Brain microvascular endothelial cell (primary cell): ENCODE measurements at regions not wholly inside any gene's neighbourhood (a gene's known extent, or its start where the extent isn't known, plus 50 kb on each side); places are given as distances from the start of the nearest gene placed in this dataset.
A peak's percentile ranks its signal among the peaks of the same experiment; 100 is the strongest.

Experiments
- DNase-seq: peaks from one replicate; pipeline ENCODE4 v3.0.0-alpha.2; 2020
- H3K27ac ChIP-seq: fragments of 250-450 bp; sonication (Bioruptor Pico); 2 replicates; pipeline ENCODE4 v1.5.1; 2020; ENCODE audit warnings: mild to moderate bottlenecking, moderate library complexity
- H3K27me3 ChIP-seq: fragments of 250-450 bp; sonication (Bioruptor Pico); replicated peaks from 2 replicates; pipeline ENCODE4 v1.5.1; 2020; ENCODE audit warnings: mild to moderate bottlenecking
- H3K36me3 ChIP-seq: fragments of 250-450 bp; sonication (Bioruptor Pico); replicated peaks from 2 replicates; pipeline ENCODE4 v1.5.1; 2020; ENCODE audit warnings: mild to moderate bottlenecking
- H3K4me3 ChIP-seq: 2 replicates; pipeline ENCODE4 v1.5.1; 2011; ENCODE audit warnings: low read depth, mild to moderate bottlenecking, control low read depth, low read length, moderate library complexity
- CTCF ChIP-seq: IDR thresholded peaks from 2 replicates; pipeline ENCODE4 v1.5.1; 2011; ENCODE audit warnings: low read depth, mild to moderate bottlenecking, moderate library complexity, low read length, control low read depth, inconsistent platforms; ENCODE audit errors: missing control alignments
- in situ Hi-C: cut with HindIII; loops from 2 replicates; pipeline ENCODE4 v1.10.0; 2017; ENCODE audit warnings: low sequenced_read_pairs, low pct_ligation_motif_present

GRCh38 chr6:97440590-97441176 lies 157.7 kb upstream of the MMS22L start:
- no peak overlapping the region for H3K4me3 ChIP-seq
- in situ Hi-C loops: no loop called here
- peak; percentile 42 for DNase-seq
- H3K27me3 ChIP-seq: no peaks in the 10 kb centered on the region
- no peaks in the 10 kb centered on the region for H3K36me3 ChIP-seq
- H3K27ac ChIP-seq: no peak overlapping the region
- TF ChIP-seq CTCF: peak; percentile 76

GRCh38 chr6:97443408-97444080 lies 160.5 kb upstream of the MMS22L start:
- DNase-seq: no peak
- Histone ChIP-seq H3K27ac (no peak overlapping the region), H3K27me3 (no peaks in the 10 kb centered on the region), H3K36me3 (no peaks in the 10 kb centered on the region), H3K4me3 (no peak overlapping the region)
- in situ Hi-C loops: no loop called here
- TF ChIP-seq CTCF: no peak

DNA sequence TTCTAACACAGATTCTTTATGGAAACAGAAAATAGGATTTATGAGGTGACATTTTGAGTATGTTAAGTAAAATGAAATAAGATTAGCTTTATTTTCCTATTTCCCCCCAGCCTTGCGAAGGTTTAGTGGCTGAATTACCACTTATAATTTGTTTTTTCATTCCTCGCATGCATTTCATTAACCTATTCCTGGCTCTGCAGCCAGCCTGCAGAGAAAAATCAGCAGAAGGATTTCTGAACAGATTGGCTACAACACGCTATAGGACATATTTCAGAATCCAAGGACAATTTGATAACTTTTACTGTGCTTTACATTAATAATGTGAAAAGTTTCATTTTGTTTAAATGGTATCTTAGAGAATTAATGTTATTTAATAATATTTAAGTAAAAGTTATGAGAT lies 162.4 kb upstream of the MMS22L start:
- DNase-seq: no peak
- Histone ChIP-seq H3K27ac (no peak overlapping the region), H3K27me3 (no peaks in the 10 kb centered on the region), H3K4me3 (no peak overlapping the region), H3K36me3 (no peaks in the 10 kb centered on the region)
- in situ Hi-C loops: no loop called here
- TF ChIP-seq CTCF: no peak

DNA sequence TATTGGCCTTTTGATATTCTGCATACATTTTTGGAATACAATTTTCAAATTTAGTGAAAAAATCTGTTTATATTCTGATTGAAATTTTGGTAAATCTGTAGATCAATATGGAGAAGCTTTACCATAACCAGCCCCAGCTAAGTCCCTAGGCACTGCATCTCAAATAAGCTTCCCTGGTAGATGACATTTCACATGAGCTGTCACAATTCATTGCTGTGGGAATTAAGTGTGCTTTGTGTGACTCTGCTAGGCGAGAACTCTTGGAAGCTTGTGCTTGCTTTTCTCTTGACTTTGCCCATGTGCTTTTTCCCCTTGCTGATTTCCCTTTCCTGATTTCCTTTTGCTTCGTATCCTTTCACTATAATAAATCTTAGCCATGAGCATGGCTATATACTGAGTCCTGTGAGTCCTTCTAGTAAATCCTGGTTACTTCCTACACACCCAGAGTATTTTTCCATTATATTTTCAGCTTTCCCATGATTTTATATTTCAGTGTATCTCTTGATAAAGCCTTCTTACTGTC lies 166.5 kb upstream of the MMS22L start:
- no peak for TF ChIP-seq CTCF
- in situ Hi-C loops: no loop called here
- DNase-seq: no peak
- H3K27ac ChIP-seq: no peak overlapping the region
- no peaks in the 10 kb centered on the region for H3K27me3 ChIP-seq
- no peak overlapping the region for H3K4me3 ChIP-seq
- no peaks in the 10 kb centered on the region for H3K36me3 ChIP-seq

- DNase-seq: no peak
- no peak for TF ChIP-seq CTCF
- no peak overlapping the region for H3K4me3 ChIP-seq
- no peaks in the 10 kb centered on the region for H3K27me3 ChIP-seq
- no peak overlapping the region for H3K27ac ChIP-seq
- no peaks in the 10 kb centered on the region for H3K36me3 ChIP-seq
- in situ Hi-C loops: no loop called here
Observed at GRCh38 chr6:97450087-97450486, 167.1 kb upstream of the MMS22L start.
